Endodermal cell (in vitro differentiated cells): ENCODE measurements at regions not wholly inside any gene's neighbourhood (a gene's known extent, or its start where the extent isn't known, plus 50 kb on each side); places are given as distances from the start of the nearest gene placed in this dataset.
"Not testable (repeated sequence)": the region's sequence is repeated elsewhere in the genome, so short reads cannot be mapped to it uniquely, and the experiment has no call there.

Source experiments
- DNase-seq: peaks from one replicate; pipeline ENCODE4 v3.0.0-alpha.2; 2017
- H3K27ac ChIP-seq: 2 replicates; pipeline ENCODE4 v1.5.1; 2013; ENCODE audit warnings: mild to moderate bottlenecking, low read depth, low read length, moderate library complexity
- H3K27me3 ChIP-seq: 2 replicates; pipeline ENCODE4 v1.6.1; 2013; ENCODE audit warnings: mild to moderate bottlenecking, low read length, moderate library complexity; ENCODE audit not compliant: insufficient read depth, control insufficient read depth, poor library complexity, severe bottlenecking
- H3K36me3 ChIP-seq: 2 replicates; pipeline ENCODE4 v1.7.0; 2013; ENCODE audit warnings: mild to moderate bottlenecking, low read length, moderate library complexity; ENCODE audit not compliant: control insufficient read depth, insufficient read depth
- H3K4me1 ChIP-seq: one replicate; pipeline ENCODE4 v1.7.0; 2013; ENCODE audit warnings: low read length; ENCODE audit not compliant: control insufficient read depth, insufficient read depth
- H3K4me3 ChIP-seq: 2 replicates; pipeline ENCODE4 v1.5.1; 2013; ENCODE audit warnings: mild to moderate bottlenecking, low read length, moderate library complexity
- H3K9ac ChIP-seq: 2 replicates; pipeline ENCODE4 v1.6.1; 2013; ENCODE audit warnings: mild to moderate bottlenecking, low read length, moderate library complexity; ENCODE audit not compliant: poor library complexity, severe bottlenecking; ENCODE audit errors: extremely low read depth
- H3K9me3 ChIP-seq: 2 replicates; pipeline ENCODE4 v1.6.1; 2013; ENCODE audit warnings: mild to moderate bottlenecking, low read length, moderate library complexity; ENCODE audit not compliant: control insufficient read depth
- H3K27ac Mint-ChIP-seq: 2 replicates; pipeline ENCODE4 v1.8.0; 2020; ENCODE audit warnings: mixed read lengths
- H3K27me3 Mint-ChIP-seq: 2 replicates; pipeline ENCODE4 v1.8.0; 2021; ENCODE audit warnings: mild to moderate bottlenecking, mixed read lengths; ENCODE audit not compliant: insufficient read depth
- H3K36me3 Mint-ChIP-seq: 2 replicates; pipeline ENCODE4 v1.8.0; 2020; ENCODE audit warnings: low read depth, mixed read lengths
- H3K4me1 Mint-ChIP-seq: 2 replicates; pipeline ENCODE4 v1.8.0; 2020; ENCODE audit warnings: mixed read lengths
- H3K4me3 Mint-ChIP-seq: 2 replicates; pipeline ENCODE4 v1.8.0; 2020; ENCODE audit warnings: mild to moderate bottlenecking, moderate library complexity, mixed read lengths
- H3K9me3 Mint-ChIP-seq: 2 replicates; pipeline ENCODE4 v1.8.0; 2020; ENCODE audit warnings: mild to moderate bottlenecking, mixed read lengths
- CTCF ChIP-seq: fragments of 200-600 bp; sonication (generic); conservative IDR thresholded peaks from 2 replicates; pipeline ENCODE4 v1.5.0; 2021; ENCODE audit warnings: antibody characterized with exemption, mild to moderate bottlenecking
- WGBS, 2 experiments: methylation state at CpG; one replicate each; pipeline versions ENCODE4 v1.1.5 to v1.1.7; 2013; ENCODE audit warnings: missing lambda C conversion rate in 2 of 2, mixed read lengths in 1 of 2; ENCODE audit not compliant: insufficient coverage in 1 of 2, insufficient read length in 1 of 2; 5-methylcytosine and 5-hydroxymethylcytosine counted together

- Mint-ChIP-seq H3K4me1 (no peaks in the 10 kb centered on the region), H3K36me3 (no peaks in the 10 kb centered on the region), H3K4me3 (no peak overlapping the region), H3K27me3 (no peaks in the 10 kb centered on the region), H3K27ac (no peak overlapping the region), H3K9me3 (peaks cover 74% of the 10 kb centered on the region)
- Histone ChIP-seq H3K36me3 (no peaks in the 10 kb centered on the region), H3K9ac (no peak overlapping the region), H3K4me1 (no peaks in the 10 kb centered on the region), H3K27me3 (no peaks in the 10 kb centered on the region), H3K4me3 (no peak overlapping the region), H3K9me3 (peaks cover 66% of the 10 kb centered on the region), H3K27ac (no peak overlapping the region)
- no peak for DNase-seq
- TF ChIP-seq CTCF = no peak
- WGBS, 2 experiments = 86 to 100% methylated on average over 2 to 4 of the region's 4 CpGs
Measured at GRCh38 chr14:106666341-106666740, 1140.0 kb downstream of the TMEM121 start.

GRCh38 chr14:106670011-106670410 is 1143.6 kb downstream of the TMEM121 start:
- Histone ChIP-seq H3K27ac (no peak overlapping the region), H3K9me3 (peaks cover 41% of the 10 kb centered on the region), H3K36me3 (no peaks in the 10 kb centered on the region), H3K4me1 (no peaks in the 10 kb centered on the region), H3K27me3 (no peaks in the 10 kb centered on the region), H3K4me3 (no peak overlapping the region), H3K9ac (no peak overlapping the region)
- H3K4me3 Mint-ChIP-seq = no peak overlapping the region
- no peak overlapping the region for H3K27ac Mint-ChIP-seq
- TF ChIP-seq CTCF = no peak
- no peaks in the 10 kb centered on the region for H3K27me3 Mint-ChIP-seq
- no peak for DNase-seq
- peaks cover 75% of the 10 kb centered on the region for H3K9me3 Mint-ChIP-seq
- H3K4me1 Mint-ChIP-seq = no peaks in the 10 kb centered on the region
- 85 to 100% methylated on average over 1 to 3 of the region's 4 CpGs for WGBS, 2 experiments
- H3K36me3 Mint-ChIP-seq = no peaks in the 10 kb centered on the region

GRCh38 chr14:106674093-106674492 is 1147.7 kb downstream of the TMEM121 start:
- H3K27ac Mint-ChIP-seq, H3K36me3 ChIP-seq, H3K4me3 Mint-ChIP-seq, H3K4me1 ChIP-seq, H3K27ac ChIP-seq, DNase-seq, H3K4me3 ChIP-seq, H3K9ac ChIP-seq, H3K27me3 Mint-ChIP-seq, H3K27me3 ChIP-seq, H3K36me3 Mint-ChIP-seq, H3K4me1 Mint-ChIP-seq: not testable (repeated sequence)
- 47 to 49% methylated on average over 2 of the region's 2 CpGs for WGBS, 2 experiments
- H3K9me3 ChIP-seq = peaks cover 23% of the 10 kb centered on the region
- peaks cover 79% of the 10 kb centered on the region for H3K9me3 Mint-ChIP-seq

- H3K27ac ChIP-seq, H3K4me1 ChIP-seq, H3K27ac Mint-ChIP-seq, H3K36me3 Mint-ChIP-seq, H3K4me3 Mint-ChIP-seq, H3K4me1 Mint-ChIP-seq, H3K4me3 ChIP-seq, H3K27me3 Mint-ChIP-seq, H3K27me3 ChIP-seq, H3K36me3 ChIP-seq, DNase-seq, H3K9ac ChIP-seq: not testable (repeated sequence)
- 82% methylated on average over 3 to 6 of the region's 13 CpGs for WGBS, 2 experiments
- peaks cover 83% of the 10 kb centered on the region for H3K9me3 Mint-ChIP-seq
- peaks cover 26% of the 10 kb centered on the region for H3K9me3 ChIP-seq
Measured at GRCh38 chr14:106674509-106675125, 1148.2 kb downstream of the TMEM121 start.

GRCh38 chr14:106675716-106676115 is 1149.3 kb downstream of the TMEM121 start:
- not testable (repeated sequence) for H3K27me3 Mint-ChIP-seq, H3K27ac Mint-ChIP-seq, H3K9ac ChIP-seq, H3K27ac ChIP-seq, H3K4me3 ChIP-seq, H3K36me3 ChIP-seq, H3K27me3 ChIP-seq, H3K36me3 Mint-ChIP-seq, DNase-seq, H3K4me3 Mint-ChIP-seq, H3K4me1 ChIP-seq, H3K4me1 Mint-ChIP-seq
- H3K9me3 ChIP-seq = peaks cover 32% of the 10 kb centered on the region
- WGBS, 2 experiments = 73% methylated on average over 3 of the region's 3 CpGs; no CpG with 5 or more reads in 1 of the 2 experiments
- H3K9me3 Mint-ChIP-seq = peaks cover 83% of the 10 kb centered on the region
